ENCODE measurements at regions not wholly inside any gene's neighbourhood (a gene's known extent, or its start where the extent isn't known, plus 50 kb on each side); places are given as distances from the start of the nearest gene placed in this dataset.
"Not testable (repeated sequence)": the region's sequence is repeated elsewhere in the genome, so short reads cannot be mapped to it uniquely, and the experiment has no call there.

DNA sequence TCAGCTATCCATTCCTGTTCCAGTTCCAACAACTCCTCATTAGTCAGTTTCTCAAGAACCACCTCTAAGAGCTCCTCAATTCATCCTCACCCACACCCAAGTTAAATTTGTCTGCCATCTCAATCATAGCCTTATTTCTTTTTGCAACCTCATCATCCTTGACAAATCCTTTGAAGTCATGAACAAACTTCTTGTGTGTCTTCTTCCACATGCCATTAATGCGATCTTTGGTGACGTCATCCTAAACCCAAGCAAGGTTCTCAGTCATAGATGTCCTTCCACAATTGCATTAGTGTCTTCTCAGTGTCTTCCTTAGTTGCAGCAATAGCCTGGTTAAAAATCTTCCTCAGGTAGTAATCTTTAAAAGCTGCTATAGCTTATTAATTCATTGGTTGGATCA is 71.2 kb upstream of the FSIP2 start:
- no peak for DNase-seq

DNA sequence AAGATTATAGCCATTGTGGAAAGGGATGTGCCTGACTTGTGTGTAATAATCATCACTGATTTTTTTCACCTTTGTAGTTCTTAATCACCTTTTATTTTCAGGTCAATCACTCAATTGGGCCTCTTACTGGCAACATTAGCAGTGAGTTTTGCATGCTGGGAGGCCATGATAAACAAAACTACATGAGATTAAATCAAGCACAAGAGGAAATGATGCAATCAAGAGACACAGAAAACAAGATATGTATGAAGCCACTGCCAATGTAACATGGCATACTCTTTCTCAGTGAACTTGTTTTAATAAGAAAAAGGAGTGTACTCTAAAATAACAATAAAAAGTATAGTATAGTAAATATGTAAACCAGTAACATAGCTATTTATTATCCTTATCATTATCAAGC is 69.9 kb upstream of the FSIP2 start:
- no peak for DNase-seq

GRCh38 chr2:185674232-185674631 is 64.4 kb upstream of the FSIP2 start:
- no peak for DNase-seq

DNA sequence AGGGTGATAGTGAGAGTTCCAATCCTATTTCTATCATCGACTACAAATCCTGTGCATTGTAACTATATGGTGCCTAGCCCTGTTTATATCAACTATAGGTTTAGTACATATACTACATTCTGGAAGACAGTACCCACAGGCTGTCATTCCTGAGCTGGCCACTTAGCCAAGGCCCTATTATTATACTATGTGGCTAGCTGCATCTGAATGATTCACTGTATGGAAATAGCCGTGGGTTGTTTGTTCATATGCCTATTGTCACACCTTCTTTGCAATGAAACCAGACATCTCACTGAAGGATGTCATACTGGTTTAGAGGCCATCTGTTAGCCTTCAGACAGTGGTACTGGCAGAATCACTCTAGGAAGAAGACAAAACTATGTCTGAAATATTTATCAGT is 62.3 kb upstream of the FSIP2 start:
- no peak for DNase-seq

DNA sequence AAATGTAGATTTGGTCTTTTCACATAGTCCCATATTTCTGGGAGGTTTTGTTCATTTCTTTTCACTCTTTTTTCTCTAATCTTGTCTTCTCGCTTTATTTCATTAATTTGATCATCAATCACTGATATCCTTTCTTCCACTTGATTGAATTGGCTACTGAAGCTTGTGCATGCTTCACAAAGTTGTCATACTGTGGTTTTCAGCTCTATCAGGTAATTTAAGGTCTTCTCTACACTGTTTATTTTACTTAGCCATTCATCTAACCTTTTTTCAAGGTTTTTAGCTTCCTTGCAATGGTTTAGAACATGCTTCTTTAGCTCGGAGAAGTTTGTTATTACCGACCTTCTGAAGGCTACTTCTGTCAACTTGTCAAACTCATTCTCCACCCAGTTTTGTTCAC is 51.6 kb upstream of the FSIP2 start:
- DNase-seq: not testable (repeated sequence)

- no peak for DNase-seq
Measured at GRCh38 chr2:185687967-185688366, 50.6 kb upstream of the FSIP2 start.

Data from NCI-H510A (cell line).